ENCODE measurements at regions not wholly inside any gene's neighbourhood (a gene's known extent, or its start where the extent isn't known, plus 50 kb on each side); places are given as distances from the start of the nearest gene placed in this dataset.

DNA sequence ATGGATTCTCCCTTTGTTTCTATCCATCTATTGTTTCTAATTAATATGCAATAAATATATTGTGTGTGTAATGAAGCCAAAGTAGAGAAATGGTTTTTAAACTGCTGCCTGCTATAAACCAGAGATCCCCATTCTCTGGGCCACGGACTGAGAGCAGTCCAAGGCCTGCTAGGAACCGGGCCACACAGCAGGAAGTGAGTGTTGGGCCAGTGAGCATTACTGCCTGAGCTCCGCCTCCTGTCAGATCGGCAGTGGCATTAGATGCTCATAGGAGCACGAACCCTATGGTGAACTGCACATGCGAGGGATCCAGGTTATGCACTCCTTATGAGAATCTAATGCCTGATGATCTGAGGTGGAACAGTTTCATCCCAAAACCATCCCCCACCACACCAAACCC lies 85.2 kb upstream of the POMGNT2 start:
- H3K9me3 ChIP-seq = no peaks in the 10 kb centered on the region
- ChIA-PET POLR2A (no interaction called here), CTCF (no interaction called here)
- H3K27me3 ChIP-seq (replicated peaks; ENCODE audit: control insufficient read depth, insufficient read depth, low read length) = no peaks in the 10 kb centered on the region
- TF ChIP-seq, protein P1, sequence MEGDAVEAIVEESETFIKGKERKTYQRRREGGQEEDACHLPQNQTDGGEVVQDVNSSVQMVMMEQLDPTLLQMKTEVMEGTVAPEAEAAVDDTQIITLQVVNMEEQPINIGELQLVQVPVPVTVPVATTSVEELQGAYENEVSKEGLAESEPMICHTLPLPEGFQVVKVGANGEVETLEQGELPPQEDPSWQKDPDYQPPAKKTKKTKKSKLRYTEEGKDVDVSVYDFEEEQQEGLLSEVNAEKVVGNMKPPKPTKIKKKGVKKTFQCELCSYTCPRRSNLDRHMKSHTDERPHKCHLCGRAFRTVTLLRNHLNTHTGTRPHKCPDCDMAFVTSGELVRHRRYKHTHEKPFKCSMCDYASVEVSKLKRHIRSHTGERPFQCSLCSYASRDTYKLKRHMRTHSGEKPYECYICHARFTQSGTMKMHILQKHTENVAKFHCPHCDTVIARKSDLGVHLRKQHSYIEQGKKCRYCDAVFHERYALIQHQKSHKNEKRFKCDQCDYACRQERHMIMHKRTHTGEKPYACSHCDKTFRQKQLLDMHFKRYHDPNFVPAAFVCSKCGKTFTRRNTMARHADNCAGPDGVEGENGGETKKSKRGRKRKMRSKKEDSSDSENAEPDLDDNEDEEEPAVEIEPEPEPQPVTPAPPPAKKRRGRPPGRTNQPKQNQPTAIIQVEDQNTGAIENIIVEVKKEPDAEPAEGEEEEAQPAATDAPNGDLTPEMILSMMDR (IDR thresholded peaks at IDR 0.05; ENCODE audit: insufficient read depth in 1 of 2, low read depth in 1 of 2, low read length in 1 of 2, severe bottlenecking in 1 of 2, unreplicated experiment in 1 of 2) = no peak
- H3K9me3 Mint-ChIP-seq (ENCODE audit: unreplicated experiment) = no peaks in the 10 kb centered on the region
- no peaks in the 10 kb centered on the region for H3K4me1 ChIP-seq
- no peak overlapping the region for H3K27ac Mint-ChIP-seq (ENCODE audit: unreplicated experiment)
- BruUV-seq (replicated peaks) = no TSS peak
- H3K4me1 Mint-ChIP-seq (ENCODE audit: low read depth, unreplicated experiment) = no peaks in the 10 kb centered on the region
- no peaks in the 10 kb centered on the region for H3K36me3 Mint-ChIP-seq (ENCODE audit: insufficient read depth, unreplicated experiment)
- no peak overlapping the region for H3K4me3 ChIP-seq (ENCODE audit: low read depth, low read length)
- no peaks in the 10 kb centered on the region for H3K27me3 Mint-ChIP-seq (ENCODE audit: insufficient read depth, unreplicated experiment)
- no peaks in the 10 kb centered on the region for H3K36me3 ChIP-seq (ENCODE audit: control insufficient read depth, insufficient read depth, low read length)
- H3K4me3 Mint-ChIP-seq (ENCODE audit: unreplicated experiment) = no peak overlapping the region
- intact Hi-C loops (cut with micrococcal nuclease; ENCODE audit: unreplicated experiment) = no loop called here
- DNase-seq = no peak

DNA sequence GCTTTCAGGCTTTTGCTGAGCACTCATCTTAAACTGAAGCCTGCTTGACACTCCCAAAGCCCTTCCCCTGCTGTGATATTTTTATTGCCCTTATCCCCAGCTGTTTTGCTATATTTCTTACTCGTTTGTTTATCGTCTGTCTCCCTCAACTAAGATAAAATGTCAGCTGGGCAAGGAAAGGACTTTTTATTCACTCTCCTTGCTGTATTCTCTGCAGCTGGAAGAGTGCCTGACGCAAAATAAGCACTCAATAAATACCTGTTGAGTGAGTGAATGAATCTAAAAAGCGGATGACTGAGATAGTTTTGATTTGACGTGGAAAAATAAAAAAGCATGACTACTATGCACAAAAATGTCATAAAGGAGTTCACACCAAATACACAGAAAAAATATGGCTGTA lies 84.8 kb upstream of the POMGNT2 start:
- Mint-ChIP-seq H3K27ac (ENCODE audit: unreplicated experiment) (no peak overlapping the region), H3K4me1 (ENCODE audit: low read depth, unreplicated experiment) (no peaks in the 10 kb centered on the region), H3K4me3 (ENCODE audit: unreplicated experiment) (no peak overlapping the region), H3K36me3 (ENCODE audit: insufficient read depth, unreplicated experiment) (no peaks in the 10 kb centered on the region), H3K27me3 (ENCODE audit: insufficient read depth, unreplicated experiment) (no peaks in the 10 kb centered on the region), H3K9me3 (ENCODE audit: unreplicated experiment) (no peaks in the 10 kb centered on the region)
- H3K4me3 ChIP-seq (ENCODE audit: low read depth, low read length) = no peak overlapping the region
- ChIA-PET CTCF (no interaction called here), POLR2A (no interaction called here)
- TF ChIP-seq, protein P1 (IDR thresholded peaks at IDR 0.05; ENCODE audit: insufficient read depth in 1 of 2, low read depth in 1 of 2, low read length in 1 of 2, severe bottlenecking in 1 of 2, unreplicated experiment in 1 of 2) = no peak
- intact Hi-C loops (cut with micrococcal nuclease; ENCODE audit: unreplicated experiment) = no loop called here
- H3K36me3 ChIP-seq (ENCODE audit: control insufficient read depth, insufficient read depth, low read length) = no peaks in the 10 kb centered on the region
- H3K9me3 ChIP-seq = no peaks in the 10 kb centered on the region
- no peaks in the 10 kb centered on the region for H3K27me3 ChIP-seq (replicated peaks; ENCODE audit: control insufficient read depth, insufficient read depth, low read length)
- DNase-seq = no peak
- H3K4me1 ChIP-seq = no peaks in the 10 kb centered on the region
- no TSS peak for BruUV-seq (replicated peaks)

DNA sequence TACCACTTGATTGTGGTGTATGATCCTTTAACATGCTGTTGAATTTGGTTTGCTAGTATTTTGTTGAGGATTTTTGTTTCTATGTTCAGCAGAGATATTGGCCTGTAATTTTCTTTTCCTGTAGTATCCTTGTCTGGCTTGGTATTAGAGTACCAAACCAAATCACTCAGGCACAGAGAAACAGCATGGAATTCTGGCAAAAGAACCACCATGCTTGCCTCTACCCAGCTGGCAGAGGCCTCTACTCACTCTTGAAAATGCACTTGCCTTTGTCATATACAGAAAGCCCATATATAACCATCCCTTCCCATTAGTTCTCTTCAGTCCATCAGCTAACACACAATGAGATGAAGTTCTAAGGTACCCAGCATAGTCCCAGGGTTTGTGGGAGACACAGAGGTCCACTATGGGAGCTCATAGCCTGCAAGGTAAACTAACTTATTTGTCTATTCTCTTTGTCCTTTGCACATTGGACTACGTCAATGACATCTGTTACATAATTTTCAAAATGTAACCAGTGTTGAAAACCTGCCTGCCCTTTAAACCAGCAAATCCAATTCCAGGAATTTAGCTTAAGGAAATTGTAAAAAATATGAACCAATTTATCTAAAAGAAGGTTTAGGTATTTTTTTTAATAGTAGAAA lies 82.1 kb upstream of the POMGNT2 start:
- ChIA-PET POLR2A (no interaction called here), CTCF (no interaction called here)
- Mint-ChIP-seq H3K27ac (ENCODE audit: unreplicated experiment) (no peak overlapping the region), H3K27me3 (ENCODE audit: insufficient read depth, unreplicated experiment) (no peaks in the 10 kb centered on the region), H3K9me3 (ENCODE audit: unreplicated experiment) (no peaks in the 10 kb centered on the region), H3K4me3 (ENCODE audit: unreplicated experiment) (no peak overlapping the region), H3K36me3 (ENCODE audit: insufficient read depth, unreplicated experiment) (no peaks in the 10 kb centered on the region), H3K4me1 (ENCODE audit: low read depth, unreplicated experiment) (no peaks in the 10 kb centered on the region)
- H3K4me3 ChIP-seq (ENCODE audit: low read depth, low read length) = no peak overlapping the region
- intact Hi-C loops (cut with micrococcal nuclease; ENCODE audit: unreplicated experiment) = no loop called here
- no peak for DNase-seq
- H3K27me3 ChIP-seq (replicated peaks; ENCODE audit: control insufficient read depth, insufficient read depth, low read length) = no peaks in the 10 kb centered on the region
- H3K36me3 ChIP-seq (ENCODE audit: control insufficient read depth, insufficient read depth, low read length) = no peaks in the 10 kb centered on the region
- no peaks in the 10 kb centered on the region for H3K9me3 ChIP-seq
- no peaks in the 10 kb centered on the region for H3K4me1 ChIP-seq
- TF ChIP-seq, protein P1 (IDR thresholded peaks at IDR 0.05; ENCODE audit: insufficient read depth in 1 of 2, low read depth in 1 of 2, low read length in 1 of 2, severe bottlenecking in 1 of 2, unreplicated experiment in 1 of 2) = no peak
- BruUV-seq (replicated peaks) = no TSS peak
